AG20443 (cell line): ENCODE measurements at regions not wholly inside any gene's neighbourhood (a gene's known extent, or its start where the extent isn't known, plus 50 kb on each side); places are given as distances from the start of the nearest gene placed in this dataset.

Experiments
- DNase-seq: peaks from one replicate; pipeline ENCODE4 v3.0.0; 2012; ENCODE audit warnings: low spot score, mixed read lengths

DNA sequence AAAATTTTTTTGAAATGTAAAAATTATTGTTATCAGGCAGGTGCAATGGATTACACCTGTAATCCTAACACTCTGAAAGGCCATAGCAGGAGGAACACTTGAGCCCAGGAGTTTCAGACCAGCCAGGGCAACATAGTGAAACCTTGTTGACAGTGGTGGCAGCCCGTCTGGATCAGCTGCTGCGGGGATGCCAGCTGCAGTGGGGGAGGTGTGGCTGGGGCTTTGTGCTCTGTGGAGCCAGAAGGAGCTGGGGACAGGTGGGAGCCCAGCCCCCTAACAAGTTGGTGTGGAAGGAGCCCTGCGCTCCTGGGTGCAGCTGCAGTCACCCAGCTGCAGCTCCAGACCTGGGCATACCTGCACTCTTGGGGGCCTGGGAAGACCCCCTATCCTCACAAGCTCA is 182.4 kb upstream of the MC4R start:
- no peak for DNase-seq

DNA sequence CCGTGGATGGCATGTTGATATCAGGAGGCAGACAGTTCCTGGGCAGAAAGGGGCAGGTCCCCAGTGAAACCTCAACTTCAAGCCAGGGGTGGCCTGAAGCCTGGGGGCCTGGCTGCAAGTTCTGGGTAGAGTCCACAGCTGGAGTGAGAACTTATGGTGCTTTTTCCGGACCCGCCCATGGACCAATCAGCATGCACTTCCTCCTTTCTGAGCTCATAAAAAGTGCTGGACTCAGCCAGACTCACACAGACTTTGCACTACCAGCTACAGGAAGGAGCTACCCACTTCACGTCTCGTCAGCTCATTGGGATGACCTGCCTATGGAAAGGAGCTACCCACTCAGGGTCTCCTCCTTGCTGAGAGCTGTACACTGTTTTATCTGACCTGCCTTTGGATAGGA is 183.1 kb upstream of the MC4R start:
- no peak for DNase-seq

DNA sequence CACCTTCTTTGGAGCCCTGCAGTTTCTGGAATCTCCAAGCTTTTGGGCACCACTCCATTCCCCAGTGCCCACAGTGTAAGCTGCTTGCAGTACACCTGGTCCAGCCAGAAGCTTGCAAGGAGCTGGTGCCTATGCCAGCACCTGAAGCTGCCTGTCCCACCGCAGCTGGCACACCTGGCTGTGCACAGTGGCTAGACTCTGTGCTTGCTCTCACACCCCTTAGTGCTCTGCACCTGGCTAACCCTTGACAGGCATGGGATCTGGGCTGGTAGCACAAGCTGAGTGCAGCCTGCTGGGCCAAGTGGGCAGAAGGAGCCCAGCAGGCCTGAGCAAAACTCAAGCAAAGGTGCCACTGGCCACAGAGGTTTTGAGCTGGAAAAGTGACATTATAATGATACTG is 183.8 kb upstream of the MC4R start:
- DNase-seq: no peak

DNA sequence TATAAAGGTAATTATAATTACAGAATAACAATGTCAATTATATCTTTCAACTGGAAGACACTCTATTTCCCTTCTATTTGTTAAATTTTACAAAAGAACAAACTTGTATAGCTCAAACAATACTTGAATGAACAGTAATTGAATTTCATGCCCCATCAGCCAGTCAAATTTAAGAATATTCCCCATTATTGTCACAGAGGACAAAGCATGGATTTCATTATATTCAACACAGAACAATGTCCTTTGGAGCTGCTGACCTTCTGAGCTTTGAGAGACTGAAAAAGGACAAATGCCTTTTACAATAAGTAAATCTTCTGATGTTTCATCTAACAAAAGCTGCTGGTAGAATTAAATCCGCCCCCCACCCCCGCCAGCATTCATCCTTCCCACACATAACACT is 187.5 kb upstream of the MC4R start:
- no peak for DNase-seq

DNA sequence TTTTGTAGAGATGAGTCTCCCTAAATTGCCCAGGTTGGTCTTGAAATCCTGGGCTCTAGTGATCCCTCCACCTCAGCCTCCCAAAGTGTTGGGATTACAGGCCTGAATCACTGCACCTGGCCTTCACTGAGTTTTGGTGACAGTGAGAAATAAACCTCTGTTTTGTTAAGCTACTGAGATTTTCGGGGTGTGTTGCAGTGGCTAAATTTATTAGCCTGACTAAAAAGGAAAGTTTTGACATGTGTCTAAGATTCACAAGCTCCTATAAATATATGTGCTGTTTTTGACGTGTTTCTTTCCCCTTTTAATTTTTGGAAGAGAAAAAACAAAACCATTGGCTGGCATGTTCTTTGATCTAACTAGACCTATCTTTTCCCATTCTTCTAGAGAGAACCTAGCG is 190.5 kb upstream of the MC4R start:
- DNase-seq: no peak

DNA sequence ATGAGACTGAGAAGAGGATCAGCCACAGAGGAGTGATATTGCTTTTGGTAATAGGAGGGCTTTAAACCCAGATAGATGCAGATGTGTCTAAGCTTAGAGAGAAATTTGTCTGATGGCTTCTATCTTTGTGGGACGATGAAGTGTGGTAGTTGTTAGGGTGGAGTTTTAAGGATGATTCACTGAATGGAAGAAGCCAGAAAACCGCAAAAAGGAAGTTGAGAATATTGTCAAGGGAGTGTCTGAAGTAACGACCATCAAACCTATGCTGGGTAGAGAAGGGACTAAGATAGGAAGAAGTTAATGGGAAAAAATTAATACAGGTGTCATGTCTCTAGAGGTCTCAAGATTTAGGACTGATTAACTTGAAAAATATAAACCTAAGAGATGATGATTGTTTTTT is 195.6 kb upstream of the MC4R start:
- DNase-seq: peak; percentile 9

DNA sequence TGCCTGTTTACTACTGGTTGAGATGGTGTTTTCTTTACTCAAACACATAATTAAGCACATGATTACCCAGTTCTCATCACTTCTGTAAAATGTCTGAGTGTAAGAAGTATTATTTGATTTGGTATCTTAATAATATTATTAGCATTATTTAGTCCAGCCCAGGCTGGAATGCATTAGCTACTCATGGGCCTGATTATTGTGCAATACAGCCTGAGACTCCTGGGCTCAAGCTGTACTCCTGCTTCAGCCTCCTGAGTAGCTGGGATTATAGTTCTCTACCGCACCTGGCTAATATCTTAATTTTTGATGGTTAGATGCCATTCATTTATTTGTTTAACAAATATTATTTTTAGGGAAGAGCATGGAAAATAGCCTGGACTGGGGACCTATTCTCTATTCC is 197.6 kb upstream of the MC4R start:
- DNase-seq: no peak

DNA sequence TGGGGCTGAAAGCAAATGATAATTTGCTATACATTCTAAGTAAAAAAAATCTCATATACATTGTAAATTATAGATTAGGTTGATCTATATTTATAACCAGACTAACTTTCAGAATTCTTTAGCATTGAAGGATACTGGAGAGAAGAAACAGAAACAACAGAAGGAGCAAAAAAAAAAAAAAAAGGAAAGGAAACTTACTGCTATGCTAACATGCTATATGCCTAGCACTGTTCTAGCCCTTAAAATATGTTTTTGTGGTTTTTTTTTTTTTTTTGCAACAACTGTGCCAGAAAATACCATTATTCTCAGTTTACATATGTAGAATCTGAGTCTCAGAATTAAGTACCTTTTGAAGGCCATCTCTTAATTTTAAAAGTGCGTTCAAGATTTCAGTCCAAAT is 204.9 kb upstream of the MC4R start:
- no peak for DNase-seq

DNA sequence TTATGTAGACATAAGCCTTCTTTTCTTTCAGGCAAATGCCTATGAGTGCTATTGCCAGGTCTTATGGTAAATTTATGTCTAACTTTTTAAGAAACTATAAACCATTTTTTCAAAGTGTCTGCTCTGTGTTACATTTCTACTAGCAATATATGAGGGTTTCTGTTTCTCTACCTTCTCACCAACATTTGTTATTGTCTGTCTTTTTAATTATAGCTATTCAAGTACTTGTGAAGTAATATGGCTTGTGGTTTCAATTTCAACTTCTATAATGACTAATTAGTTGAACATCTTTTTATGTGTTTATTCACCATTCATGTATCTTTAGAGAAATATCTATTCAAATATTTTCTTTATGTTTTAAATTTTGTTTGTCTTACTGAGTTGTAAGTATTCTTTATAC is 213.1 kb upstream of the MC4R start:
- DNase-seq: no peak

DNA sequence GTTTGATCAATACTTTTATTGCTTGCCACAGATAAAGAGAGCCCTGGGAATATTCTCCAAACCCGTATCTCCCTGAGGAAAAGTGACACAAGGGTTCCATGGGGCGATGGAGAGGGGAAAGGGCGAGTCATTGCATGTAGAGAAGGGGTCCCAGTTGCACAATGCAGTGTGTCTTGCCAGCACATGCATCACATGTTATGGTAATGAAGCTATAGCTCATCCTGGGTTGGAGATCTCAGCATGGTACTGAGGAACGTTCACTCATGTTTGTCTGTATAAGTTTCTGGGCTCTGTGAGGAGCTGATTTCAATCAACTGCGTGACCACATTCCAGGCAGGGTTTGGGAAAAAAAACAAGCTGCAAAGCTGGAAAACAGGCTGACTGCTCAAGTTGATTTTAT is 220.7 kb upstream of the MC4R start:
- DNase-seq: no peak

DNA sequence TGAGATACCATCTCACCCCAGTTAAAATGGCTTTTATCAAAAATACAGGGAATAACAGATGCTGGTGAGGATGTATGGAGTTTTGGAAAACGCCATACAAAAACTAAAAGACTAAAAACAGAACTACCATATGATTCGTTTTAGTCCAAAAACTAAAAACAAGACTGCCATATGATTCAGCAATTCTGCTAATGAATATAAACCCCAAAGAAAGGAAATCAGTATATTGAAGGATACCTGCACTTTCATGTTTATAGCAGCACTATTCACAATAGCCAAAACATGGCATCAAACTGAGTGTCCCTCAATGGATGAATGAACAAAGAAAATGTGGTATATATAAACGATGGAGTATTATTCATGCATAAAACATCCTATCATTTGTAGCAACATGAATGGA is 224.4 kb upstream of the MC4R start:
- DNase-seq: no peak

DNA sequence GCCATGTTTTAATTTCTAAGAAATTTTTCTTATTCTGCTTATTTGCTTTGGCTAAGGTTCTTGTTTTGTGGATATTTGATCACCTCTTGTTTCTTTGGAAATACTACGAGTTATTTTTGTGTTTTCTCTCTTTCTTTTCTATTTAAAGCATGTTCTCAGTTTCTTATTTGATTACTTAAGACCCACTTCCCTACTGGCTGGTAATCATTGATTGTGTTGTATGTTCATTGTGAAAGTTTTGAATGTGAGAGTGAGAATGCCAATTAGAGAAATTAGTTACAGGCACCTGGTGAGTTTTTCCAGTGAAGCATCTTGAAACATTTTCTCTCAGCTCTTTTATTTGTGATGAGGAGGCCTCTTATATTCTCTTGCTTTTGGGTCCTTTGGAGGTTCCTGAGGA is 226.7 kb upstream of the MC4R start:
- DNase-seq: no peak

DNA sequence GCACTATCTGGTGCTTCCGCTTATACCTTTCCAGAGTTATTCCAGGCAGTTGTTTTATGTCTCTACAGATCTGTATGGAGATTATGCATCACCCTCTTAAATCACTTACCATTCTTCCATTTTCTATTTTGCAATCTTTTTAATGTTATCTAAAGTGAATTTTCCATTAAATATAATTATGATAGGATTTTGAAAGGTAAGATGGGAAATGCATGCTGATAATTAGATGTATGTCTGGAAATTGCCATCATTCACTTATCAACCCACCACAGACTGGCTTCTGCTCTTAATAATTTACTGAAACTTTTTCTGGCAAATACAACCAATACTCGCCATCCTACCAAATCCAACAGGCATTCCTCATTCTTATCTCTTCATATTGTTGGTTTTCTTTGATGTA is 227.4 kb upstream of the MC4R start:
- DNase-seq: no peak

DNA sequence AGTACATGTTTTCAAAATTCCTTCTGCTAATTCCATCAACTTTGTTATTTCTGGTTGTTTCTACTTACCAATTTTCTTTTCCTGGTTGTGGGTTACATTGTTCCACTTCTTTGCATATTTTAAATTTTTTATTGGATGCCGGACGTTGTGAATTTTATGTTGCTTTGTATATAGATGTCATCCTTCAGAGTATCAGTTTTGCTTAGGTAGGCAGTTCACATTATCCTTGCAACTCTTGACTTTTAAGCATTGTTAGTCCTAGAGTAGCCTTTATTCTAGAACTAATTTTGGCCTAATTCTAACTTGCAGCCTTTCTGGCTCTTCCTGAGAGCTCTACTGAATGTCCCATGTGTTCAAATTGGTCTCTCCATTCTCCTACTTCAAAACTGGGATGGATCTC is 228.7 kb upstream of the MC4R start:
- DNase-seq: no peak

DNA sequence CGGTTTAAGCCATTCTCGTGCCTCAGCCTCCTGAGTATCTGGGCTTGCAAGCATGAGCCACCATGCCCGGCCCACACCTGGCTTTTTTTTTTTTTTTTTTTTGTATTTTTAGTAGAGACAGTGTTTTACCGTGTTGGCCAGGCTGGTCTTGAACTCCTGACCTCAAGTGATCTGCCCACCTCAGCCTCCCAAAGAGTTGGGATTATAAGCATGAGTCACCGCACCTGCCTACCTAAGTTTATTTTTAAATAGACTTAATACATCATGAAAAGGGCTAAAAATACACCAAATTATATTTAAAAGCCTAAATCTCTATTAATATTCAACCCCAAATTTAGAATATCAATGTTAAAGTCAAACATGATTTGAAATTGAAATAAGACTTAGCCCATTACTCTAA is 250.8 kb upstream of the MC4R start:
- DNase-seq: no peak

DNA sequence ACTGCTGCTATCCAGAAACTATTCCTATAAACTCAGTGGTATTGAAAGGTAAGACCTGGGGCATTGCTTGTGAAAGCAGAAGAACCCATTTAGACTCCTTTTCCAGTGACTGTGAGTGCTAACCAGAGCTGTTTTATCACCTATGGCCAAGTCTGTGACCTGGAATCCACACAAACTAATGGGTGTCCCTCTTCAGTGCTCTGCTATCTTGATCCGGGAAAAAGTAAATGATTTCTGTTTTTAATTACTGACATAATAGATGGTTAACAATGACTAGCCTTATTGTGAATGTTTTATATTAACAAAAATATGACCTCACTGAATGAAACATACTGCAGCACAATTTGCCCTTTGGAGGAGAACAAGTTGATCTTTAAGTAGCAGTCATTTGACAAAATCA is 251.6 kb upstream of the MC4R start:
- no peak for DNase-seq

DNA sequence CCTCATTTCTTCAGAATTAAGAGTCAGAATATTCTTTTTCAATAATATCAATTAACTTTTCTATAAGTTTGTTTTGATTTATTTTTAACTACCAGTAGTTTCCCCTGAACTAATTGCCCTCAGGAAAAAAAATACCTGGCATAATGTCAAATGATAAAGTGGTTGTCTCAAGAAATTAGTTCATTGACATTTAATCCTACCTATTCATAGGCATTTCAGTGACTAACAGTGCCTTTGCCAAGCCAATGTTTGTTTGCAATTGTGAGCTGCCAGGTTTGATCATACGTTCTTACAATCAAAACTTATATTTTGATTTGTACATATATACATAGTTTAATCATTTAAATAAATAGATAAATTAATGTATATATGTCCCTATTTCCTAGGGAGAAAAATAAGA is 267.3 kb upstream of the MC4R start:
- no peak for DNase-seq

DNA sequence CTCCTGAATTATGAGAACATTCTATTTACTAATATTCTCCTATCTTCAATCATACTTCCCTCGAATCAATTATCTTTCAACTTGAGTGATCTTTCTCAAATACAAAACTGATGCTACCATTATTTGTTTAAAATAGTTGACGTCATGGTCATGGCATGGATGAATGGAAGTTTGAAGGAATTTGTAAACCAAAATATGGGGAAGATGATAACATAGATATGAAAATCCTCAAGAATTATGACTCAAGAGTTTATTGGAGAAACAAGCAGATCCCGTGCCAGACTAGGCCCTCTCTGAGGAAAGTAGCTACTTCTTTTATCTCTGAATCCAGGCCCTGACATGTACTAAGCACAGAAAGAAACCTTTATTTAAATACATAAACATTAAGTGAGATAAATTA is 270.4 kb upstream of the MC4R start:
- DNase-seq: no peak

DNA sequence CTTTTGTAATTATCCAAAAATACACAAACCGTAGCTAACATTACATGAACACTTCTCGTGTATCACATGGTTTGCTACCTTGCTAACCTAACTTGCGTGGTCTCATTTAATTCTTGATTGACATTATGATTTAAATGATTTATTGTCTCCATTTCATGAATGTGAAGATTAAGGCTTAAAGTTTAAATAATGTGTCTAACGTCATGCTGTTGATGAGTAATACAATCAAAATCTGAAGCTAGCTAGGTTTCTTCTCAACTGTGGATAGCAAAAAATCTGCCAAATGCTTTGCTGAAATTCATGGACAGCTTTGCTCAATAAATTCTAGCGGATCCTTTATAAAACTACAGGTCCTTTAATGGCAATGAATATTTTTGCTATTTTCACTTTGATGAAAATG is 274.1 kb upstream of the MC4R start:
- no peak for DNase-seq

DNA sequence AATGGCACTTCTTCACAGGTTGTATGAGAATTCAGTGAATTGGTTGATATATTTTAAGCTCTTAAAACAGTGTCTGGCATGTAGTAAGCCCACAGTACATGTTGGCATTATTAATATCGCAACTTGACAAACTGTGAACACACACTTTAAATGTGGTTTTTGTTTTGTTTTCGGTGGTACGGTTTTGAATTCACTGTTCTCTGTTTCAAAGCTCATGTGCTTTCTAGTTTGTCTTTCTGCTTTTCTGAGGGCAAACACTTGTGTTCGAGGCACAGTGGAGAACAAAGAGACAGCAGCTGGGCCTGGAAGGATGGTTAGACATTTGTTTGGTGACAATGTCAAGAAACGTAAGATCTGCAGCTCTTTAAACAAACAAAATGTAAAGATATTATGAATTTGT is 276.5 kb upstream of the MC4R start:
- no peak for DNase-seq

DNA sequence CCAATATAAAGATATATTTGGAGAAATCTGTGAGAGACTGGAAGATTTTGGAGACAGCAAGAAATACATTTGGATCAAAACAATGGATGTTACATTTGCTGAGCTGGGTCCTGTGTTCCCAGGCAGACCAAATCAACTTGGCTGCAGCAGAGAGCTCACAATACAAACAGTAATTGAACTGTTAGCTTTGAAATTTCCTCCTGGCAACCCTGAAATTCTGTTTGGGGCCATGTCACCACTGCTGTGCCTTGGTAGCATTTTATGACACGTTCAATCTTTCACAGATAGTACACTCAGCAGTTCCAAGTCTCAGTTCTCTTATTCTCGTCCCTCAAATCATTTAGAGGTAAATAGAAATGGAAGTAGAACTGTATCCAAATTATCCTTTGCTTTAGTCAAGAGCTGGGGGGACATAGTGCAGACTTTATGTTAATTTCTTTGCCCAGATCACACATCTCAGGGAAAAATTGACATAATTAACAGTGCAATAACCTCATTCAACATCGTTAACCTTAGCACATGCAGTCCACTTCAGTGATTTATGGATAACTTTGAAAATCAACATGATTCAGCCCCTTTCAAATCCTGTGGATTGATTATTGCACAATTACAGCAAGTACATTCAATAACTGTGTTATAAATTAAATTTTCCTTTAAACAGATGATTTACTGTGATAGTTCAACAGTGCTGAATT is 277.4 kb upstream of the MC4R start:
- no peak for DNase-seq

DNA sequence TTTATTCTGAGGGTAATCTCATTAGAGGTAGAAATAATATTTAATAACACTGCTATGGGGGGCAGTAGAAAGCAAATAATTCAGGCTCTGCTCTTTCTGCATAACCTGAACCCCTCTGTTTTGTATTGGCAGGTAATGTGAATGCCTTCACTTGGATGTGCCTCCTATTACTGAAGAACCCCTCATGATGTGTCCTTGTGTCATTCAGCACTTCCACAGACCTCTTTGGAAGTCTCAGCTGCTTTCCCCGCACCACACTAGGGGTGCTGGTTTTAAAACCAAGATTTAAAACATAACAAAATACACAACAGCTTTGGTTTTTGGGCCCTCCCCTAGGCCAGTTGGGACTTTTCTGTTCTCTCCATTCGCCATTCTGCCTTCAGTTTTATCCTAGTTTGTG is 281.7 kb upstream of the MC4R start:
- no peak for DNase-seq

DNA sequence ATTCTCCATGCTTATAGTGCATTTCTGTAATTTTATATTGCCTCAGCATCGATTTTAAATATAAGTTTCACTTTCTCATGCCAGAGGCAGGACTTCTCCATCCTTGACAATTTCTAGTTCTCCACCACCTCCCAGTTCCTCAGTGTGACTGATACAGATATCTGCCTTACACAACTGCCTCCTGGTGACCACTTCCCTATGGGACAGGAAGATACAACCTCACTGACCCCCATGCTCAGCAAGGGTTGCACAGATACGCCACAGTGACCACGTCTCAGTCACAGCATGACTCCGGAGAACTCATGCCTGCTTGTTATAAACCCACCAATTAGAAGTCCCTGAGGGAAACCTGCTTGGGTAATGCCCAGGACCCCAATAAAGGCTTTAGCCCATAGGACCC is 284.0 kb upstream of the MC4R start:
- DNase-seq: no peak

DNA sequence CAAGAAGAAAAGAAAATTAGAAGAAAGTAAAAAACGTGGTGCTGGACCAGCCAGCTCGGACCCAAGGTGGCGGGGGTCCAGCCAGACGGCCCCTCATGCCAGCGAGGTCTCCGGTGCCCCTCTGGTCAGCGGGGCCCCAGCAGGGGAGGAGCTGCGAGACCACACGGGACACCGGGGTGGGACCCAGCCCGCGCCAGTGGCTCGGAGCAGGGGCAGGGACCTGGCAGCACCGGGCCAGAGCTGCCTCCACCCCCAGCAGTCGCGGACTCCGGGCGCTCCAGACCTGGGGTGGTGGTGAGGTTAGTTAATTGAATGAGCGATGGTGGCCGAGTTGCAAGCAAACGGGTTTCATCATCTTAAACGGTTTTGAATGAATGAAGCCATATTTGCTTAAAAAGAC is 289.9 kb upstream of the MC4R start:
- no peak for DNase-seq
